Endothelial cell of umbilical vein (primary cell): ENCODE measurements at regions not wholly inside any gene's neighbourhood (a gene's known extent, or its start where the extent isn't known, plus 50 kb on each side); places are given as distances from the start of the nearest gene placed in this dataset.

Experiments
- BruUV-seq: library from RNA; stranded (reverse); fragments of 400-500 nt; replicated peaks from 2 replicates; lab custom pipeline; 2021; lab: Mats Ljungman, UMichigan
- CTCF ChIA-PET: fragments of 300-600, 350-600 bp; sonication (Branson Sonifier 250); formaldehyde crosslinking; loops from one replicate; lab custom pipeline; 2021; ENCODE audit warnings: antibody characterized with exemption, inconsistent platforms; lab: Charles Lee
- POLR2A ChIA-PET: fragments of 300-600, 350-600 bp; sonication (Branson Sonifier 250); formaldehyde crosslinking; loops from one replicate; lab custom pipeline; 2021; ENCODE audit warnings: antibody characterized with exemption, inconsistent platforms; lab: Charles Lee
- DNase-seq: peaks from one replicate; pipeline ENCODE4 v3.0.0-alpha.2; 2011; ENCODE audit warnings: low read depth, low spot score
- FAIRE-seq: peaks from 2 replicates; lab custom pipeline; 2011; peaks lifted over from hg19 to GRCh38; lab: Jason Lieb, UNC
- H2AFZ ChIP-seq: 2 replicates; pipeline ENCODE4 v1.6.0; 2012; ENCODE audit warnings: low read depth, low read length, control low read depth, inconsistent platforms
- H3K27ac ChIP-seq: 2 replicates; pipeline ENCODE4 v1.5.1; 2011; ENCODE audit warnings: low read depth, mild to moderate bottlenecking, control low read depth, low read length, moderate library complexity; ENCODE audit not compliant: insufficient read depth
- H3K27me3 ChIP-seq, 2 experiments: 2 replicates each; pipeline versions ENCODE4 v1.6.0 to v1.6.1; 2011; ENCODE audit warnings: low read length in 2 of 2, mixed read lengths in 1 of 2; ENCODE audit not compliant: control insufficient read depth in 2 of 2, insufficient read depth in 2 of 2
- H3K36me3 ChIP-seq, 2 experiments: 2 replicates in 1 of 2; 3 replicates in 1 of 2; pipeline ENCODE4 v1.5.1; 2011; ENCODE audit warnings: low read length in 2 of 2, mild to moderate bottlenecking in 1 of 2, moderate library complexity in 1 of 2; ENCODE audit not compliant: control insufficient read depth in 2 of 2, insufficient read depth in 2 of 2; ENCODE audit errors: extremely low read depth in 1 of 2
- H3K4me1 ChIP-seq: 3 replicates; pipeline ENCODE4 v1.5.1; 2011; ENCODE audit warnings: mild to moderate bottlenecking, low read length; ENCODE audit not compliant: control insufficient read depth, insufficient read depth; ENCODE audit errors: extremely low read depth
- H3K4me2 ChIP-seq: 2 replicates; pipeline ENCODE4 v1.6.1; 2011; ENCODE audit warnings: low read length, control low read depth, mixed read lengths; ENCODE audit not compliant: insufficient read depth
- H3K4me3 ChIP-seq, 3 experiments: fragments of 200-600 bp in 1 of 3; sonication (generic), shearing (Covaris generic) in 1 of 3; replicated peaks in 1 of 3; 2 replicates each; pipeline ENCODE4 v1.5.1; 2011 to 2016; ENCODE audit warnings: control low read depth in 3 of 3, low read length in 3 of 3, mild to moderate bottlenecking in 2 of 3, inconsistent platforms in 1 of 3, low read depth in 1 of 3, moderate library complexity in 1 of 3; ENCODE audit not compliant: insufficient read depth in 1 of 3
- H3K79me2 ChIP-seq: 2 replicates; pipeline ENCODE4 v1.6.0; 2012; ENCODE audit warnings: low read length, inconsistent platforms; ENCODE audit not compliant: control insufficient read depth, insufficient read depth
- H3K9ac ChIP-seq: replicated peaks from 2 replicates; pipeline ENCODE3; 2011; ENCODE audit warnings: low read length, control low read depth; ENCODE audit not compliant: insufficient read depth; ENCODE audit errors: extremely low read depth
- H3K9me1 ChIP-seq: replicated peaks from 3 replicates; pipeline ENCODE4 v1.6.0; 2011; ENCODE audit warnings: mild to moderate bottlenecking, low read length; ENCODE audit not compliant: control insufficient read depth, insufficient read depth; ENCODE audit errors: extremely low read depth
- H3K9me3 ChIP-seq: replicated peaks from 2 replicates; pipeline ENCODE4 v1.5.1; 2012; ENCODE audit warnings: low read length, inconsistent platforms; ENCODE audit not compliant: control insufficient read depth, insufficient read depth
- H4K20me1 ChIP-seq: replicated peaks from 2 replicates; pipeline ENCODE3; 2011; ENCODE audit warnings: mild to moderate bottlenecking, low read length; ENCODE audit not compliant: control insufficient read depth, insufficient read depth; ENCODE audit errors: extremely low read depth
- CTCF ChIP-seq, 2 donors: IDR thresholded peaks; 1 replicate in 1 of 2; 2 replicates in 1 of 2; pipeline ENCODE4 v1.5.1; 2011; ENCODE audit warnings: low read length in 2 of 2, mild to moderate bottlenecking in 2 of 2, moderate library complexity in 2 of 2, control low read depth in 1 of 2, inconsistent platforms in 1 of 2, low read depth in 1 of 2; ENCODE audit not compliant: insufficient read depth in 1 of 2; ENCODE audit errors: extremely low read depth in 1 of 2
- EZH2 ChIP-seq: IDR thresholded peaks from 2 replicates; pipeline ENCODE4 v1.6.1; 2012; ENCODE audit warnings: borderline replicate concordance, low read depth, mild to moderate bottlenecking, moderate library complexity, low read length, inconsistent platforms; ENCODE audit not compliant: severe bottlenecking
- FOS ChIP-seq: IDR thresholded peaks from 2 replicates; pipeline ENCODE4 v1.6.1; 2011; ENCODE audit warnings: mild to moderate bottlenecking, low read length, moderate library complexity, borderline replicate concordance; ENCODE audit not compliant: insufficient read depth
- GATA2 ChIP-seq: IDR thresholded peaks from 2 replicates; pipeline ENCODE4 v1.7.0; 2011; ENCODE audit warnings: low read depth, mild to moderate bottlenecking, moderate library complexity, mixed read lengths, low read length; ENCODE audit not compliant: insufficient read length, insufficient read depth
- JUN ChIP-seq: IDR thresholded peaks from 2 replicates; pipeline ENCODE4 v1.6.1; 2011; ENCODE audit warnings: borderline replicate concordance, low read depth; ENCODE audit not compliant: insufficient read length, insufficient read depth
- MAX ChIP-seq: IDR thresholded peaks from 2 replicates; pipeline ENCODE4 v1.6.1; 2011; ENCODE audit not compliant: insufficient read depth, insufficient read length
- MYC ChIP-seq: IDR thresholded peaks from one replicate; pipeline ENCODE4 v1.6.1; 2011; ENCODE audit warnings: mild to moderate bottlenecking, low read depth, low read length
- POLR2A ChIP-seq: IDR thresholded peaks from 2 replicates; pipeline ENCODE4 v1.6.1; 2012; ENCODE audit warnings: low read depth, mild to moderate bottlenecking, control low read depth, low read length
- POLR2AphosphoS5 ChIP-seq: IDR thresholded peaks from 2 replicates; pipeline ENCODE4 v1.6.1; 2012; ENCODE audit warnings: low read depth, mild to moderate bottlenecking, control low read depth, low read length, moderate library complexity; ENCODE audit not compliant: insufficient read depth
- dilution Hi-C: fragments of 300-500 bp; cut with MboI; formaldehyde crosslinking; loops from one replicate; pipeline ENCODE4 v1.15.0; 2019; ENCODE audit warnings: low sequenced_read_pairs; ENCODE audit not compliant: extremely low pct_ligation_motif_present
- intact Hi-C: fragments of 100-400 bp; cut with micrococcal nuclease; formaldehyde crosslinking; loops from one replicate; pipeline ENCODE4 v1.10.0; 2022

- no peaks in the 10 kb centered on the region for H3K36me3 ChIP-seq
- no peak overlapping the region for H3K27ac ChIP-seq
- no peak overlapping the region for H2AFZ ChIP-seq
- no peaks in the 10 kb centered on the region for H3K79me2 ChIP-seq
- dilution Hi-C loops (no loop called here), intact Hi-C loops (loop anchor here (5.0 kb wide), 3 partner anchors 352 to 1473 kb away; no protein-coding TSS in a partner anchor)
- no peaks in the 10 kb centered on the region for H4K20me1 ChIP-seq
- CTCF ChIA-PET, result interaction anchor here (2.1 to 4.0 kb wide), 5 partner anchors 1252 to 1658 kb away, joined by 11 to 67 read pairs (median 15); no protein-coding TSS in a partner anchor
- no peak overlapping the region for H3K9ac ChIP-seq
- DNase-seq (no peak), FAIRE-seq (no peak)
- no peaks in the 10 kb centered on the region for H3K4me1 ChIP-seq
- POLR2A ChIA-PET, result no interaction called here
- no peaks in the 10 kb centered on the region for H3K27me3 ChIP-seq
- H3K4me3 ChIP-seq, result no peak overlapping the region
- TF ChIP-seq MYC (no peak), MAX (no peak), FOS (no peak), GATA2 (no peak), JUN (no peak), POLR2A (no peak), POLR2AphosphoS5 (no peak), CTCF (IDR thresholded peaks at IDR 0.05; ENCODE audit: extremely low read depth in 1 of 2, insufficient read depth in 1 of 2, low read depth in 1 of 2, low read length in 2 of 2) (no peak), EZH2 (no peak)
- no peaks in the 10 kb centered on the region for H3K9me3 ChIP-seq
- no peak overlapping the region for H3K4me2 ChIP-seq
- H3K9me1 ChIP-seq, result no peaks in the 10 kb centered on the region
- BruUV-seq, result no TSS peak
These were observed 449.4 kb downstream of the RERGL start for GRCh38 chr12:17640615-17641014.
